Lower leg skin (tissue), 4 donors: ENCODE measurements at regions not wholly inside any gene's neighbourhood (a gene's known extent, or its start where the extent isn't known, plus 50 kb on each side); places are given as distances from the start of the nearest gene placed in this dataset.

Experiments used
- DNase-seq, 2 donors: peaks; one replicate each; pipeline ENCODE4 v3.0.0-alpha.2; 2019; ENCODE audit warnings: low spot score in 2 of 2
- H3K4me3 ChIP-seq: fragments of 200-600 bp; sonication (generic); 2 replicates; pipeline ENCODE4 v1.5.1; 2017; ENCODE audit warnings: mild to moderate bottlenecking, low read depth; ENCODE audit not compliant: poor library complexity, severe bottlenecking
- CTCF ChIP-seq, 3 donors: fragments of 450-650 bp; IDR thresholded peaks; one replicate each; pipeline ENCODE4 v1.5.1; 2016; ENCODE audit warnings: antibody characterized with exemption in 3 of 3, mild to moderate bottlenecking in 3 of 3, moderate library complexity in 2 of 3
- POLR2A ChIP-seq, 2 donors: fragments of 450-650 bp; IDR thresholded peaks; one replicate each; pipeline ENCODE4 v1.6.1; 2016 to 2017; ENCODE audit warnings: antibody characterized with exemption in 2 of 2, mild to moderate bottlenecking in 1 of 2, moderate library complexity in 1 of 2
- WGBS, 2 donors: methylation state at CpG; one replicate each; pipeline ENCODE4 v1.1.5; 2018; 5-methylcytosine and 5-hydroxymethylcytosine counted together
- intact Hi-C: fragments of 100-400 bp; cut with DNase I; formaldehyde crosslinking; loops from one replicate; pipeline ENCODE4 v1.15.0; 2023; ENCODE audit warnings: low total_unique reads

- 43 to 58% methylated on average over 4 of the region's 4 CpGs for WGBS, 2 donors
- intact Hi-C loops: no loop called here
- no peak for DNase-seq
- TF ChIP-seq POLR2A (IDR thresholded peaks at IDR 0.05) (no peak), CTCF (IDR thresholded peaks at IDR 0.05) (no peak)
- H3K4me3 ChIP-seq: no peak overlapping the region
Measured at GRCh38 chr11:56799691-56800210, 51.3 kb upstream of the OR9G4 start.
